ENCODE measurements at regions not wholly inside any gene's neighbourhood (a gene's known extent, or its start where the extent isn't known, plus 50 kb on each side); places are given as distances from the start of the nearest gene placed in this dataset.

DNA sequence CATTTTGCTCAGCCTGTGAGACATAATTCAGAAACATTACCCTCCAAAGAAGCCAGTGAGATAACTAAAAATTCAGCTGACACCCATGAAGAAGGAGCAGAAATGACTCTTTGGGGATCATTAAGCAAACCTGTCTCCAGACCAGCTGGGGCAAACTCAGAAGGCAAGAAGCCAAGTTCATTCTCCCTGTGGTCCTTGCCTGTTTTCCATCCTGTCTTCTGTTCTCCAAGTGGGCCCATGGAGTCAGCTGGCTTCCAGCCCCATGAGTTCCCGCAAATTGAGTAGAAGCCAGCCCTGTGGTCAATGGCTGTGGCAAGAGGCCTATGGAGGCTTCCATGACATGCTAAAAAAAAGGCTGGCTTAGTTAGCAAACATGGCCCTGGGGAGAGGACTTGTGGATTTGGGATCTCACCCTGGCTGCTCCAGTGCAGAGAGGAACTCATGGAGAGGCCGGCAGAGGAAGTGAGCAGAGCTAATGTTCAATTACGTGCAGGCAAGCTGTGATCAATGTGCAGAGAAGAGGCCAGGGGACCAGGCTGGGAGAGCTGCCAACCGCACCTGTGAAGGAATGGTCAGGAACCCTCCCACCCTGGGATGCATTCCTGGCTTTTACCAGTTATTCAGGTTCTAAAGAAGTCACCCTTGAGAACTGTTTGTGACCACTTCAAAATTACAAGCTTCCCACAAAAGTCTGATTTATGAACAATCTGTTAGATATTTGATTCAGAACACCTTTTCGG is 229.1 kb downstream of the TSHZ3 start:
- TF ChIP-seq, protein P1, sequence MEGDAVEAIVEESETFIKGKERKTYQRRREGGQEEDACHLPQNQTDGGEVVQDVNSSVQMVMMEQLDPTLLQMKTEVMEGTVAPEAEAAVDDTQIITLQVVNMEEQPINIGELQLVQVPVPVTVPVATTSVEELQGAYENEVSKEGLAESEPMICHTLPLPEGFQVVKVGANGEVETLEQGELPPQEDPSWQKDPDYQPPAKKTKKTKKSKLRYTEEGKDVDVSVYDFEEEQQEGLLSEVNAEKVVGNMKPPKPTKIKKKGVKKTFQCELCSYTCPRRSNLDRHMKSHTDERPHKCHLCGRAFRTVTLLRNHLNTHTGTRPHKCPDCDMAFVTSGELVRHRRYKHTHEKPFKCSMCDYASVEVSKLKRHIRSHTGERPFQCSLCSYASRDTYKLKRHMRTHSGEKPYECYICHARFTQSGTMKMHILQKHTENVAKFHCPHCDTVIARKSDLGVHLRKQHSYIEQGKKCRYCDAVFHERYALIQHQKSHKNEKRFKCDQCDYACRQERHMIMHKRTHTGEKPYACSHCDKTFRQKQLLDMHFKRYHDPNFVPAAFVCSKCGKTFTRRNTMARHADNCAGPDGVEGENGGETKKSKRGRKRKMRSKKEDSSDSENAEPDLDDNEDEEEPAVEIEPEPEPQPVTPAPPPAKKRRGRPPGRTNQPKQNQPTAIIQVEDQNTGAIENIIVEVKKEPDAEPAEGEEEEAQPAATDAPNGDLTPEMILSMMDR (IDR thresholded peaks at IDR 0.05; ENCODE audit: insufficient read depth, low read length) = no peak
- no peak for TF ChIP-seq GABPA (IDR thresholded peaks at IDR 0.05; ENCODE audit: low read depth)
- TF ChIP-seq, protein P2, sequence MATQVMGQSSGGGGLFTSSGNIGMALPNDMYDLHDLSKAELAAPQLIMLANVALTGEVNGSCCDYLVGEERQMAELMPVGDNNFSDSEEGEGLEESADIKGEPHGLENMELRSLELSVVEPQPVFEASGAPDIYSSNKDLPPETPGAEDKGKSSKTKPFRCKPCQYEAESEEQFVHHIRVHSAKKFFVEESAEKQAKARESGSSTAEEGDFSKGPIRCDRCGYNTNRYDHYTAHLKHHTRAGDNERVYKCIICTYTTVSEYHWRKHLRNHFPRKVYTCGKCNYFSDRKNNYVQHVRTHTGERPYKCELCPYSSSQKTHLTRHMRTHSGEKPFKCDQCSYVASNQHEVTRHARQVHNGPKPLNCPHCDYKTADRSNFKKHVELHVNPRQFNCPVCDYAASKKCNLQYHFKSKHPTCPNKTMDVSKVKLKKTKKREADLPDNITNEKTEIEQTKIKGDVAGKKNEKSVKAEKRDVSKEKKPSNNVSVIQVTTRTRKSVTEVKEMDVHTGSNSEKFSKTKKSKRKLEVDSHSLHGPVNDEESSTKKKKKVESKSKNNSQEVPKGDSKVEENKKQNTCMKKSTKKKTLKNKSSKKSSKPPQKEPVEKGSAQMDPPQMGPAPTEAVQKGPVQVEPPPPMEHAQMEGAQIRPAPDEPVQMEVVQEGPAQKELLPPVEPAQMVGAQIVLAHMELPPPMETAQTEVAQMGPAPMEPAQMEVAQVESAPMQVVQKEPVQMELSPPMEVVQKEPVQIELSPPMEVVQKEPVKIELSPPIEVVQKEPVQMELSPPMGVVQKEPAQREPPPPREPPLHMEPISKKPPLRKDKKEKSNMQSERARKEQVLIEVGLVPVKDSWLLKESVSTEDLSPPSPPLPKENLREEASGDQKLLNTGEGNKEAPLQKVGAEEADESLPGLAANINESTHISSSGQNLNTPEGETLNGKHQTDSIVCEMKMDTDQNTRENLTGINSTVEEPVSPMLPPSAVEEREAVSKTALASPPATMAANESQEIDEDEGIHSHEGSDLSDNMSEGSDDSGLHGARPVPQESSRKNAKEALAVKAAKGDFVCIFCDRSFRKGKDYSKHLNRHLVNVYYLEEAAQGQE (IDR thresholded peaks at IDR 0.05; ENCODE audit: insufficient replicate concordance, low read depth) = no peak
- TF ChIP-seq POLR2AphosphoS5 (IDR thresholded peaks at IDR 0.05; ENCODE audit: low read depth) = no peak
